ENCODE measurements at regions not wholly inside any gene's neighbourhood (a gene's known extent, or its start where the extent isn't known, plus 50 kb on each side); places are given as distances from the start of the nearest gene placed in this dataset.

- TF ChIP-seq CTCF (IDR thresholded peaks at IDR 0.05; ENCODE audit: insufficient read depth, low read length, poor library complexity, severe bottlenecking) (no peak), EZH2phosphoT487 (conservative IDR thresholded peaks at IDR 0.05; ENCODE audit: low read length) (no peak)
These were observed 952.9 kb downstream of the TRIB2 start for GRCh38 chr2:13669607-13670006.
